KMS-11 (cell line): ENCODE measurements at regions not wholly inside any gene's neighbourhood (a gene's known extent, or its start where the extent isn't known, plus 50 kb on each side); places are given as distances from the start of the nearest gene placed in this dataset.

ENCODE experiments used
- H2AFZ ChIP-seq: fragments of 200-600 bp; sonication (generic); 2 replicates; pipeline ENCODE4 v1.6.1; 2016; ENCODE audit warnings: antibody characterized with exemption, mixed run types, low read depth
- H3K27ac ChIP-seq: fragments of 200-600 bp; sonication (generic); 2 replicates; pipeline ENCODE4 v1.6.1; 2016; ENCODE audit warnings: mild to moderate bottlenecking, mixed run types
- H3K27me3 ChIP-seq: fragments of 200-600 bp; sonication (generic); 2 replicates; pipeline ENCODE4 v1.6.1; 2017; ENCODE audit warnings: mild to moderate bottlenecking, low read depth, mixed run types, moderate library complexity; ENCODE audit not compliant: insufficient read depth
- H3K36me3 ChIP-seq: fragments of 200-600 bp; sonication (generic); 2 replicates; pipeline ENCODE4 v1.6.1; 2017; ENCODE audit warnings: mild to moderate bottlenecking, mixed run types; ENCODE audit not compliant: insufficient read depth
- H3K4me1 ChIP-seq: fragments of 200-600 bp; sonication (generic); 2 replicates; pipeline ENCODE4 v1.6.1; 2016; ENCODE audit warnings: mild to moderate bottlenecking, low read depth, mixed run types; ENCODE audit not compliant: poor library complexity, severe bottlenecking
- H3K4me2 ChIP-seq: fragments of 200-600 bp; sonication (generic); 2 replicates; pipeline ENCODE4 v1.7.0; 2016; ENCODE audit warnings: mild to moderate bottlenecking, mixed run types
- H3K4me3 ChIP-seq: fragments of 200-600 bp; sonication (generic); IDR thresholded peaks from 2 replicates; pipeline ENCODE4 v1.6.1; 2017; ENCODE audit warnings: low read depth, low read length, mixed read lengths; ENCODE audit not compliant: insufficient read depth
- H3K79me2 ChIP-seq: fragments of 200-600 bp; sonication (generic); 2 replicates; pipeline ENCODE4 v1.6.1; 2016; ENCODE audit warnings: low read depth, mixed run types; ENCODE audit not compliant: insufficient read depth
- H3K9ac ChIP-seq: fragments of 200-600 bp; sonication (generic); 2 replicates; pipeline ENCODE4 v1.6.1; 2016; ENCODE audit warnings: mild to moderate bottlenecking, mixed run types
- H4K20me1 ChIP-seq: fragments of 200-600 bp; sonication (generic); 2 replicates; pipeline ENCODE4 v1.6.1; 2016; ENCODE audit warnings: mild to moderate bottlenecking, mixed run types; ENCODE audit not compliant: insufficient read depth
- TF ChIP-seq, protein P1 (sequence below): fragments of 200-600 bp; sonication (generic); conservative IDR thresholded peaks from 2 replicates; pipeline ENCODE4 v1.6.1; 2017; ENCODE audit warnings: low read depth, mild to moderate bottlenecking, antibody characterized with exemption, low read length, moderate library complexity, mixed read lengths

DNA sequence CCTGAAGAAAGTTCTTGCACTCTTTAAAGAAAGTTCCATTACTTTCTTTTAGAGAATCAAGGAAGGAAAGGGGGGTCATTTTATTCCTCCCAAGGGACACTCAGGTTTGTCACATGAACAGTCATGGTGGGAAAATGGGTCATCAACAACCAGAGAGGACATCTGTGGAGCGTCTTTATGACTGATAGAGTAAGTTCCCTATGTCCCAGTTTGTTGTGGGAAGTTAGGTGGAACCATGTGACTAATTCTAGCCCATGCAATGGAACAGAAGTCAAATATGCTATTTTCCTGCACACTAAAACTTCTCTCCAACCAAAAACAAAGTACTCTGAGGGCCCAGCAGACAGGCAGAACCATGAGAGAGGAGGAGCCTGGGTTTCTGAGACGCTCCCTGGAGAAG, 165.6 kb upstream of the SERTAD2 start:
- no peak overlapping the region for H3K27ac ChIP-seq
- H3K27me3 ChIP-seq, result no peaks in the 10 kb centered on the region
- H3K36me3 ChIP-seq, result no peaks in the 10 kb centered on the region
- H3K4me1 ChIP-seq, result no peaks in the 10 kb centered on the region
- TF ChIP-seq, protein P1, sequence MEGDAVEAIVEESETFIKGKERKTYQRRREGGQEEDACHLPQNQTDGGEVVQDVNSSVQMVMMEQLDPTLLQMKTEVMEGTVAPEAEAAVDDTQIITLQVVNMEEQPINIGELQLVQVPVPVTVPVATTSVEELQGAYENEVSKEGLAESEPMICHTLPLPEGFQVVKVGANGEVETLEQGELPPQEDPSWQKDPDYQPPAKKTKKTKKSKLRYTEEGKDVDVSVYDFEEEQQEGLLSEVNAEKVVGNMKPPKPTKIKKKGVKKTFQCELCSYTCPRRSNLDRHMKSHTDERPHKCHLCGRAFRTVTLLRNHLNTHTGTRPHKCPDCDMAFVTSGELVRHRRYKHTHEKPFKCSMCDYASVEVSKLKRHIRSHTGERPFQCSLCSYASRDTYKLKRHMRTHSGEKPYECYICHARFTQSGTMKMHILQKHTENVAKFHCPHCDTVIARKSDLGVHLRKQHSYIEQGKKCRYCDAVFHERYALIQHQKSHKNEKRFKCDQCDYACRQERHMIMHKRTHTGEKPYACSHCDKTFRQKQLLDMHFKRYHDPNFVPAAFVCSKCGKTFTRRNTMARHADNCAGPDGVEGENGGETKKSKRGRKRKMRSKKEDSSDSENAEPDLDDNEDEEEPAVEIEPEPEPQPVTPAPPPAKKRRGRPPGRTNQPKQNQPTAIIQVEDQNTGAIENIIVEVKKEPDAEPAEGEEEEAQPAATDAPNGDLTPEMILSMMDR, result no peak
- no peak overlapping the region for H2AFZ ChIP-seq
- no peaks in the 10 kb centered on the region for H3K79me2 ChIP-seq
- H4K20me1 ChIP-seq, result no peaks in the 10 kb centered on the region
- no peak overlapping the region for H3K9ac ChIP-seq
- H3K4me2 ChIP-seq, result no peak overlapping the region
- no peak overlapping the region for H3K4me3 ChIP-seq

DNA sequence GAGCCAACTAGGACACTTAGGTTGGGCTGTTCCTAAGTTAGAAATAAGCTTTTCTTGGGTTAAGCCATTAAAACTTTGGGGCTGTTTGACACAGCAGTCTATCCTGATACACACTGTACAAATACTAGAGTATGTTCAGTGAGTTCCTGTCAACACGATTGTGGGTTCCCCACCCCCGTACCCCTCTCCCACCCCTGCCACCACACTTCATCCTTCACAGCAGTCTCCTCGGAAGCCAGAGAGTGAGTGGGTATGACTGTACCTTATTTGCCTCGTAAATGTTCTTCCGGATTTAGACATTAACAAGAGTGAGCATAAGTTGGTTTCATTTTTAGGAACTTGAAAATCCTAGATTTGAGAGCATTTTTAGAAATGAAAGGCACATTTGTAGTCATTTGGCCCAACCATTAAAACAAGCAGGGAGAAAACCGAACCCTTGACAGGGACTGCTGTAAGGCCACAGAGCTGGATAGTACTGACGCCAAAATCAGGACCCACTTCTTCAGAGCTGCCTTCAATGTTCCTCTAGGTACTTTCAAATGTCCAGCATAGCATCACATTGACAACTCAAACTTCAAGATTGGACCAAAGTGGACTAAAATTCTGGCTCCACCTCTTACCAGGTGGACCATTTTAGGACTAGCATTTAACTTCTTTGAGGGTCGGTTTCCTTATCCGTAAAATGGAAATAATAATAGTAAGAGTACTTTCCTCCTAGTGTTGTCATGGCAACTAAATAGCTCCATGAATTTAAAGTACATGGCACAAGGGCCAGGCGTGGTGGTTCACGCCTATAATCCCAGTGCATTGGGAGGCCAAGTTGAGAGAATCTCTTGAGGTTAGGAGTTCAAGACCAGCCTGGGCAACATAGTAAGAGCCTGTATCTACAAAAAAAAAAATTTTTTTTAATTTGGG, 166.3 kb upstream of the SERTAD2 start:
- Histone ChIP-seq H3K4me3 (no peak overlapping the region), H3K27ac (no peak overlapping the region), H4K20me1 (no peaks in the 10 kb centered on the region), H3K4me2 (no peak overlapping the region), H3K4me1 (no peaks in the 10 kb centered on the region), H2AFZ (no peak overlapping the region), H3K27me3 (no peaks in the 10 kb centered on the region), H3K36me3 (no peaks in the 10 kb centered on the region), H3K79me2 (no peaks in the 10 kb centered on the region), H3K9ac (no peak overlapping the region)
- TF ChIP-seq, protein P1, result no peak

DNA sequence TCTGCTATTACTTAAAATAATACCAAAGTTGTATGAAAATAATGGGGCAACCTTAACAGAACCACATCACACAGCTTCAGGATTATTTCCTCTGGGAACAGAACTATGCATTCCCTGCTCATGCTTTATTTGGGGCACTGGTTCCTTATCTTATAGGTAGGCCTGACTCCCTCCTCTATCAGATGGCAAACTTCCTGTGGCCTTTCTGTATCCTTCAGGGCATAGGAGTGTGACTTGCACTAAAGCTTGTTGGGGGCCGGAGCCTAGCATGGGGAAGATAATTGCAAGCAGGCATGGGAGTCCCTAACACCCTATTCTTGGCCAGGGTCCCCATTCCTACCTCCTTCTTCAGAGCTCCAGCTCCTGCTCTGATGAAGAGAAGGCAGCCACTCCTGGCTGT, 167.2 kb upstream of the SERTAD2 start:
- Histone ChIP-seq H3K79me2 (no peaks in the 10 kb centered on the region), H3K4me3 (no peak overlapping the region), H3K36me3 (no peaks in the 10 kb centered on the region), H4K20me1 (no peaks in the 10 kb centered on the region), H3K27ac (no peak overlapping the region), H3K4me1 (no peaks in the 10 kb centered on the region), H3K9ac (no peak overlapping the region), H3K27me3 (no peaks in the 10 kb centered on the region), H2AFZ (no peak overlapping the region), H3K4me2 (no peak overlapping the region)
- TF ChIP-seq, protein P1, result no peak

DNA sequence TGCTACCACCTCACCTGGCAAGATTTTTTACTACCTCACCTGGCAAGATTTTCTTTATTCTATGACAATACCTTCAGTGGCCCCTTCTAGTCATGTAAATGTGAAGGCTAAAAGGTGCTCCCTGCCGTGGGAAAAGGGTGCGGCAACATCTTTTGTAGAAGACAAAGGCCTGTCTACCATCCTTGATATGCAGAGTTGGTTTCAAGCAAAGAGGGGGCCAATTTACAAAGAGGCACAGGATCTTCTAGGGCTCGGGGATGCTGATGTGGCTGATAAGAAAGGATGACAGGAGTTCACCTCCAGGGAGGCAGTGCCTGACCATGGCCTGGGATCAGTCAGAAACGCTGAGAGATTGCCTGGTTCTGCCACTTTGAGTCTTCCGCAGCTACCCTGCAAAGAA, 165.4 kb upstream of the SLC1A4 start:
- Histone ChIP-seq H3K36me3 (no peaks in the 10 kb centered on the region), H3K4me1 (no peaks in the 10 kb centered on the region), H3K4me3 (no peak overlapping the region), H3K4me2 (no peak overlapping the region), H4K20me1 (no peaks in the 10 kb centered on the region), H3K9ac (no peak overlapping the region), H3K27ac (no peak overlapping the region), H2AFZ (no peak overlapping the region), H3K79me2 (no peaks in the 10 kb centered on the region), H3K27me3 (no peaks in the 10 kb centered on the region)
- TF ChIP-seq, protein P1, result no peak
